ENCODE measurements at regions not wholly inside any gene's neighbourhood (a gene's known extent, or its start where the extent isn't known, plus 50 kb on each side); places are given as distances from the start of the nearest gene placed in this dataset.

DNA sequence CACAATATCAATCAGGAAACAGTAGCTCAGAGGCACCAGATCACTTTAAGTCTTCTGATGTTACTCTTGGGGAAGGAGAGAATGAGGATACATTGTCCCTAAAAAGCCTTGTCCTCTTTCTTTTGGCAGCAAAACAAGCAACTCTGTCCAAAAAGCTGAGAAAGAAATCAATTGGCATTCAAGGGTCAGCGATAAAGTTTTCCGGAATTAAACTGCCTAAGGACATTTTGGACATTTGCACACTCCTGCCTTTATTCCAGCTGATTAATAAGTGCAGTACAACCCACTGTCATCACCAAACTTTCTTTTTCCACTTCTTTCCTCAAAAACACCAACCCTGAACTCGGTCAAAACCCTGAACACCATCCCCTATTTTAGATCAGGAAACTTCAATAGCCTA lies 85.8 kb upstream of the FAM9A start:
- TF ChIP-seq POLR2A (IDR thresholded peaks at IDR 0.05) (no peak), CTCF (IDR thresholded peaks at IDR 0.05) (no peak)
